Effector memory CD8-positive, alpha-beta T cell (primary cell): ENCODE measurements at regions not wholly inside any gene's neighbourhood (a gene's known extent, or its start where the extent isn't known, plus 50 kb on each side); places are given as distances from the start of the nearest gene placed in this dataset.
"Not testable (repeated sequence)": the region's sequence is repeated elsewhere in the genome, so short reads cannot be mapped to it uniquely, and the experiment has no call there.

Experiments used
- ATAC-seq: fragments of 150-1000 bp; cut with Tn5 transposase; replicated peaks from 2 replicates; pipeline ENCODE4 v1.10.0; 2021; ENCODE audit warnings: mild to moderate bottlenecking, moderate library complexity
- DNase-seq, 3 experiments: peaks; one replicate each; pipeline ENCODE4 v3.0.0; 2021
- H3K27ac Mint-ChIP-seq, 2 donors: one replicate each; pipeline ENCODE4 v1.8.0; 2022; ENCODE audit warnings: mild to moderate bottlenecking in 2 of 2, mixed read lengths in 2 of 2, moderate library complexity in 2 of 2
- H3K27me3 Mint-ChIP-seq, 2 donors: one replicate each; pipeline ENCODE4 v1.8.0; 2022; ENCODE audit warnings: mixed read lengths in 2 of 2
- H3K36me3 Mint-ChIP-seq: one replicate; pipeline ENCODE4 v1.8.0; 2022; ENCODE audit warnings: mild to moderate bottlenecking, moderate library complexity, mixed read lengths; ENCODE audit not compliant: insufficient read depth
- H3K4me1 Mint-ChIP-seq, 2 donors: one replicate each; pipeline ENCODE4 v1.8.0; 2022; ENCODE audit warnings: low read depth in 2 of 2, mixed read lengths in 2 of 2
- H3K4me3 Mint-ChIP-seq, 2 donors: one replicate each; pipeline ENCODE4 v1.8.0; 2022; ENCODE audit warnings: mild to moderate bottlenecking in 2 of 2, mixed read lengths in 2 of 2, moderate library complexity in 2 of 2
- H3K9me3 Mint-ChIP-seq, 2 donors: one replicate each; pipeline ENCODE4 v1.8.0; 2022; ENCODE audit warnings: mixed read lengths in 2 of 2

DNA sequence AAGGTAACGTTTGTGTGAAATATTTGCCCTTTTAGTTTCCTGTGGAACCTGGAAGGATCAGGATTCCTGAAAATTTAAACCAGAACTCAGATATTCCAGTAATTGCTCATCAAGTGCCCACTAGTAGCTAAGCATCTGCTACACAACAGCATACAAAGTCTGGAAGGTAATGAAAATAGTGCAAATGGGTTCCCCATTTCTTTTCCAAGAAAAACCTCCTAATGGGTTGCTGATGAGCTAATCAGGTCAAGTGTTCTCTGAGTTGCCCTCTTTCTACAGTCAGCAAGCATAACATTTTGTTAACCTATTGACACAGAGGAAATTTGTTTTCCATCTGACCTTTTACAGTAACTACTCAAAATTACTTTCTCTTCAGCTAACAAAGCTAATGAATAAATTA is 83.6 kb upstream of the PMCH start:
- Mint-ChIP-seq H3K27me3 (no peaks in the 10 kb centered on the region), H3K4me3 (no peak overlapping the region), H3K4me1 (no peaks in the 10 kb centered on the region), H3K36me3 (no peaks in the 10 kb centered on the region), H3K9me3 (peaks cover 0 to 1% of the 10 kb centered on the region in 2 donors), H3K27ac (no peak overlapping the region)
- DNase-seq (no peak), ATAC-seq (no peak)

DNA sequence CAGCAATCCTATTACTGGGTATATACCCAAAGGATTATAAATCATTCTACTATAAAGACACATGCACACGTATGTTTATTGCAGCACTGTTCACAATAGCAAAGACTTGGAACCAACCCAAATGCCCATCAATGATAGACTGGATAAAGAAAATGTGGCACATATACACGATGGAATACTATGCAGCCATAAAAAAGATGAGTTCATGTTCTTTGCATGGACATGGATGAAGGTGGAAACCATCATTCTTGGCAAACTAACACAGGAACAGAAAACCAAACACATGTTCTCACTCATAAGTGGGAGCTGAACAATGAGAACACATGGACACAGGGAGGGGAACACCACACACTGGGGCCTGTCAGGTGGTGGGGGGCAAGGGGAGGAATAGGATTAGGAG is 58.1 kb upstream of the PMCH start:
- H3K27me3 Mint-ChIP-seq: peaks cover 11 to 25% of the 10 kb centered on the region in 2 donors
- H3K4me1 Mint-ChIP-seq, ATAC-seq: not testable (repeated sequence)

DNA sequence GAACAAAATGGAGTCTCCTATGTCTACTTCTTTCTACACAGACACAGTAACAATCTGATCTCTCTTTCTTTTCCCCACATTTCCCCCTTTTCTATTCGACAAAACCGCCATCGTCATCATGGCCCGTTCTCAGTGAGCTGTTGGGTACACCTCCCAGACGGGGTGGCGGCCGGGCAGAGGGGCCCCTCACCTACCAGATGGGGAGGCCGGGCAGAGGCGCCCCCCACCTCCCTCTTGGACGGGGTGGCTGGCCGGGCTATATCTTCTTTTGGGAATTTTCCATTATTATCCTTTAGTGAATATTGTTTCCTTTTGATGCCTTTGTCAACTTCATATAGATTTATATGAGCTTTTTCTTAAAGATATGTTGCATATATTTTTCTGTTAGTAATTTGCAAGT is 53.4 kb upstream of the PMCH start:
- peaks cover 19 to 26% of the 10 kb centered on the region in 2 donors for H3K27me3 Mint-ChIP-seq
- ATAC-seq, H3K36me3 Mint-ChIP-seq, H3K9me3 Mint-ChIP-seq, H3K4me1 Mint-ChIP-seq, H3K4me3 Mint-ChIP-seq, H3K27ac Mint-ChIP-seq, DNase-seq: not testable (repeated sequence)

More for the DNA sequence above, 58.1 kb upstream of the PMCH start:
- not testable (repeated sequence) for H3K36me3 Mint-ChIP-seq, H3K27ac Mint-ChIP-seq, H3K9me3 Mint-ChIP-seq, DNase-seq, H3K4me3 Mint-ChIP-seq

DNA sequence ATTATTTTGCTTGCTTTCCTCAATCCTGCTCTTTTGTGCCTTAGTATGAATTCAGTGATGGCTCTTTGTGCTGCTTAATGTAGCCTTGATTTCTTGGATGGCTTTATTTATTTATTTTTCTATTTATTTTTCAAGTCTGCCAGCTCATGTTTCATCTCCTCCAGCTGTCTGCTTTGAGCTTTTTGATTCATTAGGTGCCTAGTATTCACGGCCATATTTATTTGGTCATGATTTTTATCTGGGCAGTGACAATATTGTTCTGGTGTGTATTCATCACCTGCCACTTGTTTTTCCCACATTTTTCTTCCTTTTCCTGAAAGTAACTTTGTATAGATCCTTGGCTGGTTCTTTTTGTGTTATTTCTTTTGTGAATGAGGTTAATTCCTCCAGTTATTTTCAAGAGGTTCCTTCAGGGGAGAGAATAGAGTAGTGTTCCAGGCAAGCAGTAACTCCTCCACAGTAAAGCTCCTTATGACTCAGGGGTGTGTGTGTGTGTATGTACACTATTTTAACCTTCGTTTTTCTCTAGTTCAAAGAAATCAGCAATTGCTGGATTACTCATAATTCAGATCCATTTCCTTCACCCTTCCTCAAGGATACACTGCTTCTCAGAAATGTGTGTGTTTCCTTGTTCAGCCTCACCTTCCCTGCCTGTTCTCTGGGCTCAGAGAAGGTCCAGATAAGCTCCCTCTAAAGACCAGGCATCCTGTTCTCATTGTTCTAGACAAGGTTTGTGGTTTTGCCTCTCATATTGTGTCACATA is 51.6 kb upstream of the PMCH start:
- no peaks in the 10 kb centered on the region for H3K4me1 Mint-ChIP-seq
- peaks cover 13 to 26% of the 10 kb centered on the region in 2 donors for H3K27me3 Mint-ChIP-seq
- H3K4me3 Mint-ChIP-seq: no peak overlapping the region
- peaks cover 0 to 6% of the 10 kb centered on the region in 2 donors for H3K9me3 Mint-ChIP-seq
- DNase-seq (no peak), ATAC-seq (no peak)
- no peak overlapping the region for H3K27ac Mint-ChIP-seq
- H3K36me3 Mint-ChIP-seq: no peaks in the 10 kb centered on the region
